Endothelial cell (in vitro differentiated cells): ENCODE measurements at regions not wholly inside any gene's neighbourhood (a gene's known extent, or its start where the extent isn't known, plus 50 kb on each side); places are given as distances from the start of the nearest gene placed in this dataset.

ENCODE experiments used
- DNase-seq: peaks from one replicate; pipeline ENCODE4 v3.0.0; 2021; ENCODE audit warnings: low spot score
- H3K27ac Mint-ChIP-seq: one replicate; pipeline ENCODE4 v1.8.0; 2021; ENCODE audit warnings: mixed read lengths, inconsistent platforms; ENCODE audit not compliant: unreplicated experiment
- H3K27me3 Mint-ChIP-seq: one replicate; pipeline ENCODE4 v1.8.0; 2021; ENCODE audit warnings: mild to moderate bottlenecking, moderate library complexity, mixed read lengths, inconsistent platforms; ENCODE audit not compliant: unreplicated experiment
- H3K36me3 Mint-ChIP-seq: one replicate; pipeline ENCODE4 v1.8.0; 2021; ENCODE audit warnings: mild to moderate bottlenecking, low read depth, mixed read lengths, inconsistent platforms; ENCODE audit not compliant: unreplicated experiment
- H3K4me1 Mint-ChIP-seq: one replicate; pipeline ENCODE4 v1.8.0; 2021; ENCODE audit warnings: mild to moderate bottlenecking, mixed read lengths, inconsistent platforms; ENCODE audit not compliant: unreplicated experiment
- H3K4me3 Mint-ChIP-seq: one replicate; pipeline ENCODE4 v1.8.0; 2021; ENCODE audit warnings: mild to moderate bottlenecking, mixed read lengths, inconsistent platforms; ENCODE audit not compliant: unreplicated experiment
- H3K9me3 Mint-ChIP-seq: one replicate; pipeline ENCODE4 v1.8.0; 2021; ENCODE audit warnings: mixed read lengths, inconsistent platforms; ENCODE audit not compliant: unreplicated experiment
- CTCF ChIP-seq: fragments of 200-600 bp; sonication (generic); IDR thresholded peaks from one replicate; pipeline ENCODE4 v1.5.0; 2021; ENCODE audit warnings: antibody characterized with exemption; ENCODE audit not compliant: unreplicated experiment

- H3K36me3 Mint-ChIP-seq, result no peaks in the 10 kb centered on the region
- H3K4me3 Mint-ChIP-seq, result no peak overlapping the region
- H3K27ac Mint-ChIP-seq, result no peak overlapping the region
- peaks cover 9% of the 10 kb centered on the region for H3K27me3 Mint-ChIP-seq
- H3K9me3 Mint-ChIP-seq, result no peaks in the 10 kb centered on the region
- DNase-seq, result no peak
- no peak for TF ChIP-seq CTCF
- no peaks in the 10 kb centered on the region for H3K4me1 Mint-ChIP-seq
Observed at GRCh38 chr3:72319194-72320094, 528.8 kb downstream of the SHQ1 start.

- Mint-ChIP-seq H3K36me3 (no peaks in the 10 kb centered on the region), H3K27me3 (peaks cover 8% of the 10 kb centered on the region), H3K27ac (no peak overlapping the region), H3K4me3 (no peak overlapping the region), H3K4me1 (no peaks in the 10 kb centered on the region), H3K9me3 (no peaks in the 10 kb centered on the region)
- DNase-seq, result no peak
- no peak for TF ChIP-seq CTCF
Observed at GRCh38 chr3:72318504-72319193, 529.6 kb downstream of the SHQ1 start.

GRCh38 chr3:72317491-72317890 is 530.8 kb downstream of the SHQ1 start:
- H3K27ac Mint-ChIP-seq, result no peak overlapping the region
- H3K27me3 Mint-ChIP-seq, result peaks cover 6% of the 10 kb centered on the region
- no peaks in the 10 kb centered on the region for H3K4me1 Mint-ChIP-seq
- no peak for TF ChIP-seq CTCF
- DNase-seq, result no peak
- no peaks in the 10 kb centered on the region for H3K36me3 Mint-ChIP-seq
- H3K9me3 Mint-ChIP-seq, result no peaks in the 10 kb centered on the region
- H3K4me3 Mint-ChIP-seq, result no peak overlapping the region

- H3K27ac Mint-ChIP-seq, result no peak overlapping the region
- H3K4me3 Mint-ChIP-seq, result no peak overlapping the region
- no peak for DNase-seq
- peaks cover under 1% of the 10 kb centered on the region for H3K4me1 Mint-ChIP-seq
- peaks cover 6% of the 10 kb centered on the region for H3K27me3 Mint-ChIP-seq
- no peaks in the 10 kb centered on the region for H3K9me3 Mint-ChIP-seq
- H3K36me3 Mint-ChIP-seq, result no peaks in the 10 kb centered on the region
- no peak for TF ChIP-seq CTCF
Observed at GRCh38 chr3:72316501-72317279, 531.6 kb downstream of the SHQ1 start.
